Pancreas (tissue), 10 donors: ENCODE measurements at regions not wholly inside any gene's neighbourhood (a gene's known extent, or its start where the extent isn't known, plus 50 kb on each side); places are given as distances from the start of the nearest gene placed in this dataset.

ENCODE experiments used
- ATAC-seq, 4 donors: fragments of 200-7000 bp; cut with Tn5 transposase; one replicate each; pipeline versions ENCODE4 v1.8.0 to v1.9.1; 2020; ENCODE audit warnings: mild to moderate bottlenecking in 4 of 4, moderate library complexity in 4 of 4
- DNase-seq, 6 donors: peaks; one replicate each; pipeline ENCODE4 v3.0.0-alpha.2; 2020
- FAIRE-seq: peaks from 2 replicates; lab custom pipeline; 2012; peaks lifted over from hg19 to GRCh38; lab: Jason Lieb, UNC
- H3K27ac ChIP-seq, 4 donors: fragments of 200-600 bp; sonication (generic); 1 replicate in 3 of 4; 2 replicates in 1 of 4; pipeline versions ENCODE4 v1.5.0 to v1.8.0; 2020
- H3K27me3 ChIP-seq, 4 donors: fragments of 200-600 bp; one replicate each; pipeline ENCODE4 v1.8.0; 2021
- H3K36me3 ChIP-seq, 3 donors: fragments of 200-600 bp; sonication (generic) in 1 of 3; one replicate each; pipeline versions ENCODE4 v1.5.0 to v1.8.0; 2020 to 2021
- H3K4me1 ChIP-seq, 3 donors: fragments of 200-600 bp; one replicate each; pipeline ENCODE4 v1.8.0; 2021
- H3K4me3 ChIP-seq, 4 donors: fragments of 200-600 bp; sonication (generic) in 2 of 4; one replicate each; pipeline versions ENCODE4 v1.5.0 to v1.8.0; 2020 to 2021
- H3K9me3 ChIP-seq, 4 donors: fragments of 200-600 bp; one replicate each; pipeline ENCODE4 v1.8.0; 2021
- CTCF ChIP-seq, 4 donors: fragments of 200-600 bp; sonication (generic) in 3 of 4; IDR thresholded peaks; one replicate each; pipeline versions ENCODE4 v1.5.0 to v1.8.0; 2021; ENCODE audit warnings: antibody characterized with exemption in 4 of 4
- WGBS, 2 donors: extraction: QIAGEN DNeasy Blood & Tissue Kit; methylation state at CpG; one replicate each; pipeline ENCODE4 v1.1.7; 2013; 5-methylcytosine and 5-hydroxymethylcytosine counted together
- intact Hi-C, 3 donors: fragments of 100-400 bp; cut with DNase I; formaldehyde crosslinking; loops; one replicate each; pipeline versions ENCODE4 v1.11.1 to v1.14.2; 2022
- donor health status: healthy with polysubstance abuse.
- donor health status: DM: no; HTN: no; CAD: no; lungs with moderate emphysema.
- donor health status: DM: no; HTN: no; CAD: no.
- donor health status: control.
- donor health status: control.
- donor health status: Bipolar disorder and iron deficiency.
- donor health status: DM: yes; HTN: yes; CAD: no.
- donor health status: DM: no; HTN: no; CAD: no.
- donor health status: DM: no; HTN: no; CAD: no.
- donor health status: DM: yes; HTN: yes; CAD: no.

GRCh38 chr5:69033690-69034089 lies 60.1 kb upstream of the SLC30A5 start:
- no peaks in the 10 kb centered on the region for H3K27me3 ChIP-seq
- intact Hi-C loops, result no loop called here
- H3K4me3 ChIP-seq, result no peak overlapping the region
- H3K9me3 ChIP-seq, result no peaks in the 10 kb centered on the region
- no peak for ATAC-seq
- no peaks in the 10 kb centered on the region for H3K4me1 ChIP-seq
- no peak for DNase-seq
- H3K36me3 ChIP-seq, result no peaks in the 10 kb centered on the region
- FAIRE-seq, result no peak
- no peak overlapping the region for H3K27ac ChIP-seq
- 43 to 65% methylated on average over 2 of the region's 2 CpGs for WGBS, 2 donors
- no peak for TF ChIP-seq CTCF (IDR thresholded peaks at IDR 0.05)

- Histone ChIP-seq H3K9me3 (no peaks in the 10 kb centered on the region), H3K4me1 (no peaks in the 10 kb centered on the region), H3K27ac (no peak overlapping the region), H3K36me3 (no peaks in the 10 kb centered on the region), H3K4me3 (no peak overlapping the region), H3K27me3 (no peaks in the 10 kb centered on the region)
- FAIRE-seq (no peak), DNase-seq (no peak), ATAC-seq (no peak)
- 83 to 89% methylated on average over 7 of the region's 7 CpGs for WGBS, 2 donors
- intact Hi-C loops, result no loop called here
- no peak for TF ChIP-seq CTCF (IDR thresholded peaks at IDR 0.05)
Measured at GRCh38 chr5:69034898-69035297, 58.9 kb upstream of the SLC30A5 start.

- no peaks in the 10 kb centered on the region for H3K9me3 ChIP-seq
- no peak for ATAC-seq
- 70 to 85% methylated on average over 4 of the region's 4 CpGs for WGBS, 2 donors
- no peak for TF ChIP-seq CTCF (IDR thresholded peaks at IDR 0.05)
- intact Hi-C loops, result no loop called here
- DNase-seq, result no peak
- no peaks in the 10 kb centered on the region for H3K27me3 ChIP-seq
- H3K36me3 ChIP-seq, result no peaks in the 10 kb centered on the region
- H3K27ac ChIP-seq, result no peak overlapping the region
- no peak for FAIRE-seq
- no peak overlapping the region for H3K4me3 ChIP-seq
- H3K4me1 ChIP-seq, result no peaks in the 10 kb centered on the region
Measured at GRCh38 chr5:69035665-69036064, 58.1 kb upstream of the SLC30A5 start.

GRCh38 chr5:69038539-69038938 lies 55.3 kb upstream of the SLC30A5 start:
- Histone ChIP-seq H3K27ac (no peak overlapping the region), H3K27me3 (no peaks in the 10 kb centered on the region), H3K4me1 (no peaks in the 10 kb centered on the region), H3K36me3 (no peaks in the 10 kb centered on the region), H3K4me3 (no peak overlapping the region), H3K9me3 (no peaks in the 10 kb centered on the region)
- intact Hi-C loops, result no loop called here
- no peak for DNase-seq
- no peak for ATAC-seq
- WGBS, 2 donors, result 89 to 96% methylated on average over 8 of the region's 8 CpGs
- no peak for TF ChIP-seq CTCF (IDR thresholded peaks at IDR 0.05)
- FAIRE-seq, result no peak

GRCh38 chr5:69039829-69040228 lies 54.0 kb upstream of the SLC30A5 start:
- no peak for DNase-seq
- no peak for TF ChIP-seq CTCF (IDR thresholded peaks at IDR 0.05)
- H3K27me3 ChIP-seq, result no peaks in the 10 kb centered on the region
- no peaks in the 10 kb centered on the region for H3K36me3 ChIP-seq
- no peak overlapping the region for H3K27ac ChIP-seq
- FAIRE-seq, result no peak
- peaks cover 0 to 5% (median 0%) of the 10 kb centered on the region in 3 donors for H3K4me1 ChIP-seq
- no peak overlapping the region for H3K4me3 ChIP-seq
- no peaks in the 10 kb centered on the region for H3K9me3 ChIP-seq
- no peak for ATAC-seq
- intact Hi-C loops, result no loop called here
